Neutrophil (primary cell): ENCODE measurements at regions not wholly inside any gene's neighbourhood (a gene's known extent, or its start where the extent isn't known, plus 50 kb on each side); places are given as distances from the start of the nearest gene placed in this dataset.
"Not testable (repeated sequence)": the region's sequence is repeated elsewhere in the genome, so short reads cannot be mapped to it uniquely, and the experiment has no call there.

Experiments used
- H3K27ac ChIP-seq: fragments of 200-600 bp; sonication (generic); 2 replicates; pipeline ENCODE4 v1.5.1; 2016; ENCODE audit warnings: mild to moderate bottlenecking, moderate library complexity
- H3K27me3 ChIP-seq: fragments of 200-600 bp; sonication (generic); 2 replicates; pipeline ENCODE4 v1.6.0; 2016; ENCODE audit warnings: mild to moderate bottlenecking
- H3K36me3 ChIP-seq: fragments of 200-600 bp; sonication (generic); 2 replicates; pipeline ENCODE4 v1.5.1; 2017
- H3K4me1 ChIP-seq, 2 experiments: fragments of 200-600 bp in 1 of 2; sonication (generic) in 1 of 2; 1 replicate in 1 of 2; 2 replicates in 1 of 2; pipeline versions ENCODE4 v1.5.1 to v1.6.1; 2013 to 2016; ENCODE audit warnings: low read depth in 1 of 2, low read length in 1 of 2, mild to moderate bottlenecking in 1 of 2, moderate library complexity in 1 of 2; ENCODE audit not compliant: control insufficient read depth in 1 of 2, insufficient read depth in 1 of 2
- H3K4me3 ChIP-seq, 2 experiments: fragments of 200-600 bp in 1 of 2; sonication (generic) in 1 of 2; 1 replicate in 1 of 2; 2 replicates in 1 of 2; pipeline ENCODE4 v1.5.1; 2013 to 2016; ENCODE audit warnings: low read depth in 1 of 2, low read length in 1 of 2, mild to moderate bottlenecking in 1 of 2, moderate library complexity in 1 of 2
- H3K9me3 ChIP-seq: fragments of 200-600 bp; sonication (generic); 2 replicates; pipeline ENCODE4 v1.5.1; 2016
- TF ChIP-seq, protein P1 (sequence below): fragments of 200-600 bp; sonication (generic); IDR thresholded peaks from 2 replicates; pipeline ENCODE4 v1.5.1; 2016; ENCODE audit warnings: antibody characterized with exemption

DNA sequence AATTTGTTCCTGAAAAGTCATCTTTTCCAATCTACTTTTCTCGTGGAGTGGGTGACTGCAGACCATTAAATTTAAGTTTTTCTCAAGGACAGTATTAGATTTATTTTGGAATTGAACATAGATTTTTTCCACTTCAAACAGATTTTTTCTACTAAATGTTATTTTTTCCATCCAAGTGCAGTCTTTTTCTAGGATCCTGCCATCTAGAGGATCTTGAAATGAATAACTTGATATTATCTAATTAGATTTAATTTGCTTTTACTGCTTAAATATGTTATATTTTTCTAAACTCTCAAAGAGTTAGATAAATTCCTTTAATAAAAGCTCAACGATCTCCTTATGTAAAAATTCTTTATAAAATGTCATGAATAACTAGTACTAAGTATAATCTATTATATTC, 136.9 kb upstream of the PRR16 start:
- Histone ChIP-seq H3K9me3 (no peaks in the 10 kb centered on the region), H3K36me3 (no peaks in the 10 kb centered on the region), H3K4me1 (no peaks in the 10 kb centered on the region), H3K27ac (no peak overlapping the region), H3K27me3 (no peaks in the 10 kb centered on the region), H3K4me3 (no peak overlapping the region)
- TF ChIP-seq, protein P1, sequence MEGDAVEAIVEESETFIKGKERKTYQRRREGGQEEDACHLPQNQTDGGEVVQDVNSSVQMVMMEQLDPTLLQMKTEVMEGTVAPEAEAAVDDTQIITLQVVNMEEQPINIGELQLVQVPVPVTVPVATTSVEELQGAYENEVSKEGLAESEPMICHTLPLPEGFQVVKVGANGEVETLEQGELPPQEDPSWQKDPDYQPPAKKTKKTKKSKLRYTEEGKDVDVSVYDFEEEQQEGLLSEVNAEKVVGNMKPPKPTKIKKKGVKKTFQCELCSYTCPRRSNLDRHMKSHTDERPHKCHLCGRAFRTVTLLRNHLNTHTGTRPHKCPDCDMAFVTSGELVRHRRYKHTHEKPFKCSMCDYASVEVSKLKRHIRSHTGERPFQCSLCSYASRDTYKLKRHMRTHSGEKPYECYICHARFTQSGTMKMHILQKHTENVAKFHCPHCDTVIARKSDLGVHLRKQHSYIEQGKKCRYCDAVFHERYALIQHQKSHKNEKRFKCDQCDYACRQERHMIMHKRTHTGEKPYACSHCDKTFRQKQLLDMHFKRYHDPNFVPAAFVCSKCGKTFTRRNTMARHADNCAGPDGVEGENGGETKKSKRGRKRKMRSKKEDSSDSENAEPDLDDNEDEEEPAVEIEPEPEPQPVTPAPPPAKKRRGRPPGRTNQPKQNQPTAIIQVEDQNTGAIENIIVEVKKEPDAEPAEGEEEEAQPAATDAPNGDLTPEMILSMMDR, result no peak

DNA sequence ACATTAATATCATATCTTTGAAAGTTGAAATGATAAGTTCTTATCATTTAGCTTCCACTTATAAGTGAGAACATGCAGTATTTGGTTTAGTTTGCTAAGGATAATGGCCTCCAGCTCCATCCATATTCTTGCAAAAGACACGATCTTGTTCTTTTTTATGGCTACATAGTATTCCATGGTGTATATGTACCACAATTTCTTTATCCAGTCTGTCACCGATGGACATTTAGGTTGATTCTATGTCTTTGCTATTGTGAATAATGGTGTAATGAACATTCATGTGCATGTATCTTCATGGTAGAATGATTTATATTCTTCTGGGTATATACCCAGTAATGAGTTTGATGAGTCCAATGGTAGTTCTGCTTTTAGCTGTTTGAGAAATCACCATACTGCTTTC, 135.0 kb upstream of the PRR16 start:
- H3K4me3 ChIP-seq, result no peak overlapping the region
- no peaks in the 10 kb centered on the region for H3K4me1 ChIP-seq
- no peaks in the 10 kb centered on the region for H3K9me3 ChIP-seq
- no peak overlapping the region for H3K27ac ChIP-seq
- H3K36me3 ChIP-seq, result no peaks in the 10 kb centered on the region
- H3K27me3 ChIP-seq, result no peaks in the 10 kb centered on the region
- TF ChIP-seq, protein P1, result no peak

GRCh38 chr5:120330558-120330957, 133.5 kb upstream of the PRR16 start:
- Histone ChIP-seq H3K27me3 (no peaks in the 10 kb centered on the region), H3K4me1 (no peaks in the 10 kb centered on the region), H3K27ac (no peak overlapping the region), H3K4me3 (no peak overlapping the region), H3K9me3 (no peaks in the 10 kb centered on the region), H3K36me3 (no peaks in the 10 kb centered on the region)
- TF ChIP-seq, protein P1, result no peak

- H3K27me3 ChIP-seq, result no peaks in the 10 kb centered on the region
- TF ChIP-seq, protein P1, result no peak
- H3K4me1 ChIP-seq, result no peaks in the 10 kb centered on the region
- H3K9me3 ChIP-seq, result no peaks in the 10 kb centered on the region
- H3K27ac ChIP-seq, result no peak overlapping the region
- H3K4me3 ChIP-seq, result no peak overlapping the region
- no peaks in the 10 kb centered on the region for H3K36me3 ChIP-seq
These were observed 119.9 kb upstream of the PRR16 start for GRCh38 chr5:120344181-120344580.

- no peak overlapping the region for H3K27ac ChIP-seq
- no peaks in the 10 kb centered on the region for H3K36me3 ChIP-seq
- H3K27me3 ChIP-seq, result no peaks in the 10 kb centered on the region
- no peaks in the 10 kb centered on the region for H3K4me1 ChIP-seq
- no peak overlapping the region for H3K4me3 ChIP-seq
- TF ChIP-seq, protein P1, result no peak
- H3K9me3 ChIP-seq, result no peaks in the 10 kb centered on the region
These were observed 118.2 kb upstream of the PRR16 start for GRCh38 chr5:120345947-120346346.

DNA sequence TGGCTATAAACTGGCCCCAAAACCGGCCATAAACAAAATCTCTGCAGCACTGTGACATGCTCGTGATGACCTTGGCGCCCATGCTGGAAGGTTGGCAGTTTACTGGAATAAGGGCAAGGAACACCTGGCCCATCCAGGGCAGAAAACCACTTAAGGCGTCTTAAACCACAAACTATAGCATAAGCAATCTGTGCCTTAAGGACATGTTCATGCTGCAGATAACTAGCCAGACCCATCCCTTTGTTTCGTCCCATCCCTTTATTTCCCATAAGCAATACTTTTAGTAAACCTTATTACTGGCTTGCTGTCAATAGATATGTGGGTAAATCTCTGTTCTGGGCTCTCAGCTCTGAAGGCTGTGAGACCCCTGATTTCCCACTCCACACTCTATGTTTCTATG, 113.0 kb upstream of the PRR16 start:
- H3K27me3 ChIP-seq, H3K4me3 ChIP-seq, H3K9me3 ChIP-seq, H3K4me1 ChIP-seq, H3K36me3 ChIP-seq, H3K27ac ChIP-seq: not testable (repeated sequence)
